ENCODE measurements at regions not wholly inside any gene's neighbourhood (a gene's known extent, or its start where the extent isn't known, plus 50 kb on each side); places are given as distances from the start of the nearest gene placed in this dataset.

DNA sequence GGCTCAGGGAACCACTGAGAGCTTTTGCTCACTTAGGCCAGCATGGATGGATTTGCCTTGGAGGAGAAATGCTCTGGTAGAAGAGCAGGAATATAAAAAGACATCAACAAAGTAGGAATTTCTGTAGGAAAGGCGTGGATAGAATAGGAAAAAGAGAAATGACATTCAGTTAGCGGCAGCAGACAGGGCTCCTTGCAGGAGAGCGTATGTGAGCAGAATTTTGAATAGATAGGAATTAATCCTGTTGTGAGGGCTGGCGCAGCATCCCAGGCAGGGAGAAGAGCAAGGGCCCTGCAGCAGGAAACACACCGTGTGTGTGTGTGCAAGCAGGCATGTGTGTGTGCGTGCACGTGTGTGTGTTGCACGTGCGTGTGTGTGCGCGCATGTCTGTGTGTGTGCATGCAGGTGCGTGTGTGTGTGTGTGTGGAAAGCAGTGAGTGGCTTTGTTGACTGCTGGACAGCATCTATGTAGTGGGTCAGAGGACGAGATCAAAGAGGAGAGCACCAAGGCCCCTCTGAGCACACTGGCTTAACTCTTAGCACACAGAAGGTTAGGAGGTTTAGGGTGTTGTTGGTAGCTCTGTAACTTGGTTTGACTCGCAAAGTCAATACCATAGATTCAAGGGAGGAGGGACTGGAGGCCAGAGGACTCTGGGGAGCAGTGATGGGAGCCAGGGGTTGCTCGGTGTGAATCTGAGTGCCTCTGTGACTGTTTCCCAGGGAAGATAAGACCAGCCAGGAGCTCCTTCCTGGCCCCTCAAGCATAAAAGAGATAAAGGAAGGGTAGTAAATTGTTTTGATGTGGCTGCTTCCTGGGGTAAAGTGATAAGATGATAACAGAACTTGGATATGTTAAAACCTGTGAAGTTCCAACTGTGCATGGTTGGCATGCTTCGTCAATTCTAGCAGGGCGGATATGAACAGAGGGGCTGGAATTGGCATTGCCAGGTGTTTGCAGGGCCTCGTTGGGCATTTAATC lies 639.5 kb downstream of the NR2F2 start:
- TF ChIP-seq, protein P1, sequence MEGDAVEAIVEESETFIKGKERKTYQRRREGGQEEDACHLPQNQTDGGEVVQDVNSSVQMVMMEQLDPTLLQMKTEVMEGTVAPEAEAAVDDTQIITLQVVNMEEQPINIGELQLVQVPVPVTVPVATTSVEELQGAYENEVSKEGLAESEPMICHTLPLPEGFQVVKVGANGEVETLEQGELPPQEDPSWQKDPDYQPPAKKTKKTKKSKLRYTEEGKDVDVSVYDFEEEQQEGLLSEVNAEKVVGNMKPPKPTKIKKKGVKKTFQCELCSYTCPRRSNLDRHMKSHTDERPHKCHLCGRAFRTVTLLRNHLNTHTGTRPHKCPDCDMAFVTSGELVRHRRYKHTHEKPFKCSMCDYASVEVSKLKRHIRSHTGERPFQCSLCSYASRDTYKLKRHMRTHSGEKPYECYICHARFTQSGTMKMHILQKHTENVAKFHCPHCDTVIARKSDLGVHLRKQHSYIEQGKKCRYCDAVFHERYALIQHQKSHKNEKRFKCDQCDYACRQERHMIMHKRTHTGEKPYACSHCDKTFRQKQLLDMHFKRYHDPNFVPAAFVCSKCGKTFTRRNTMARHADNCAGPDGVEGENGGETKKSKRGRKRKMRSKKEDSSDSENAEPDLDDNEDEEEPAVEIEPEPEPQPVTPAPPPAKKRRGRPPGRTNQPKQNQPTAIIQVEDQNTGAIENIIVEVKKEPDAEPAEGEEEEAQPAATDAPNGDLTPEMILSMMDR (optimal IDR thresholded peaks at IDR 0.05 in 1 of 3, IDR thresholded peaks at IDR 0.05 in 1 of 3, conservative IDR thresholded peaks at IDR 0.05 in 1 of 3; ENCODE audit: extremely low read depth in 1 of 3, insufficient read depth in 2 of 3, low read length in 3 of 3) = no peak
- no peak for TF ChIP-seq EZH2 (IDR thresholded peaks at IDR 0.05; ENCODE audit: low read length)
